ENCODE measurements at regions not wholly inside any gene's neighbourhood (a gene's known extent, or its start where the extent isn't known, plus 50 kb on each side); places are given as distances from the start of the nearest gene placed in this dataset.

DNA sequence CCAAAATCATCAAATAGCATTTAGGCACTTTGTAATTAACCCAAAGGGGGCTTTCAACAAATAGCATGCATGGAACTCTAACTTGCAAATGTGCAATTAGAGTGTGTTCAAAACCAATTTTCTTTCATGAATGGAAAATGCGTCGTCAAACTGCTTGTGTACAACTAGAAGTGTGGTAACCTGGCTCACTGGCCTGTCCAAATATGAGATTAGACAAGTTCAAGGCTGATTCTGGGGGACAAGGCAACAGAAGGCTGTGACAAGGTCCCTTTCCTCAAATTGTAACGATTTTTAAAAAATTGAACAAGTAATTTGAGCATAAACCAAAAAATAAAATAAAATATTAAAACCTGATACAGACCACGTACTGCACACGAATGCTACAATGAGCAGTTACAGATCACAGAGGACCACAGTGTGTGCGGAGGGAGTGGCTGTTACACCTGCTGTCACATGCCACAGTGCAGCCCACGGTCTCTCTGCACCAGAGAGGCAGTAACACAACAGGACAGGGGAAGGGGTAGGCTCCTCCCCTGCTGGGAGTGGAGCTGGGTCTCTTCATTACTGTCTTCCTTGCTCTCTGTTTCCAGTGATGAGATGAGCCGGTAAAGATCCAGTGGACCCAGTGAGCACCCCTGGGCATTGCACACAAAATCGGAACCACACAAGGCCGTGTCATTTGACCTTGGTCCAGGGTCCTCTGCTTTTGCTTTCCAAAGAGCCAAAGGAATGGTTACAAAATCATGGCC lies 252.2 kb upstream of the PDE10A start:
- Histone ChIP-seq H3K4me1 (no peaks in the 10 kb centered on the region), H3K4me3 (no peak overlapping the region), H3K36me3 (no peaks in the 10 kb centered on the region), H3K27ac (no peak overlapping the region), H3K27me3 (no peaks in the 10 kb centered on the region), H3K9me3 (no peaks in the 10 kb centered on the region)
- ATAC-seq, result no peak
- TF ChIP-seq POLR2A (IDR thresholded peaks at IDR 0.05), result no peak
- TF ChIP-seq, protein P1, sequence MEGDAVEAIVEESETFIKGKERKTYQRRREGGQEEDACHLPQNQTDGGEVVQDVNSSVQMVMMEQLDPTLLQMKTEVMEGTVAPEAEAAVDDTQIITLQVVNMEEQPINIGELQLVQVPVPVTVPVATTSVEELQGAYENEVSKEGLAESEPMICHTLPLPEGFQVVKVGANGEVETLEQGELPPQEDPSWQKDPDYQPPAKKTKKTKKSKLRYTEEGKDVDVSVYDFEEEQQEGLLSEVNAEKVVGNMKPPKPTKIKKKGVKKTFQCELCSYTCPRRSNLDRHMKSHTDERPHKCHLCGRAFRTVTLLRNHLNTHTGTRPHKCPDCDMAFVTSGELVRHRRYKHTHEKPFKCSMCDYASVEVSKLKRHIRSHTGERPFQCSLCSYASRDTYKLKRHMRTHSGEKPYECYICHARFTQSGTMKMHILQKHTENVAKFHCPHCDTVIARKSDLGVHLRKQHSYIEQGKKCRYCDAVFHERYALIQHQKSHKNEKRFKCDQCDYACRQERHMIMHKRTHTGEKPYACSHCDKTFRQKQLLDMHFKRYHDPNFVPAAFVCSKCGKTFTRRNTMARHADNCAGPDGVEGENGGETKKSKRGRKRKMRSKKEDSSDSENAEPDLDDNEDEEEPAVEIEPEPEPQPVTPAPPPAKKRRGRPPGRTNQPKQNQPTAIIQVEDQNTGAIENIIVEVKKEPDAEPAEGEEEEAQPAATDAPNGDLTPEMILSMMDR (IDR thresholded peaks at IDR 0.05 in 4 of 5, conservative IDR thresholded peaks at IDR 0.05 in 1 of 5), result no peak
- in situ Hi-C loops (cut with MboI; ENCODE audit: low sequenced_read_pairs in 4 of 4) (no loop called here), intact Hi-C loops (cut with DNase I; ENCODE audit: low total_unique reads) (no loop called here)
- no peak for DNase-seq

DNA sequence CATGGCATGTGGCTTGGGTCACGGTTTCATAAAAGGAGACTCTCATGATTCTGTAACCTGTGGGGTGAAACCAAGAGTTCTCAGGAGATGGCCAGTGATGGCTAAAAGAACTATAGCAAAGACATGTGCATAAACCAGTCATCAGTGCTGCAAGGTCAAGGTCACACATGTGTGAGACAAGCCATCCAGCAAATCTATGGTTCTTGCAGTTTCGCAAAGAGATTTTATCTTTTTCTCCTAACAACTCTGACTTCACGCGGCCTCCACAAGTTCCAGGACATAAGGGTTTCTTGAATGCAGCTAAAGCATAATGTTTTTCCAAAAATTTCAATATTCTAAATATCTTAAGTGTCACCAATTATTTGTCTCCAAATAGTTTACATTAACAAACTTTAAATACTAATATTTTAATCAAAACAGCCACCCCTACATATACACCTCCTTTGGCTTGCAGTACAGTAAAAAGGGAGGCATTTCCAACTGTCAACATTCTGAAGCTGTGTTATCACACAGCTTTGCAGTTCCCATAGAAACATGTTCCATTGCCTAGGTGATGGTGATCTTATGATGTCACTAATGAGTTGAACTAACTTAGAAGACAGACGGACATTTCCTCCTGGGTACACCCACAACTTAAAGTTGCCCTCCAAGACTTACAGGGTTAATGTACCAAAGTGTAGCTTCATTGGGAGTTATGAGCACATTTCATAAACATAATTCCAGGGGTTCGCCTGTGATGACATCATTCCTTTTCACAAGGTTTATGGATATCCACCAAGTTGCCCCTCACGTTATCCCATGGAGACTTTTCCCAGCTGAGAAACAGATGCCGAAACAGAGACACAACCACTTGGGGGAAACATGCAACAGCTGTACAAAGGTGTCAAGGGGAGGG lies 250.9 kb upstream of the PDE10A start:
- H3K4me1 ChIP-seq, result no peaks in the 10 kb centered on the region
- no peaks in the 10 kb centered on the region for H3K36me3 ChIP-seq
- intact Hi-C loops (cut with DNase I; ENCODE audit: low total_unique reads) (no loop called here), in situ Hi-C loops (cut with MboI; ENCODE audit: low sequenced_read_pairs in 4 of 4) (no loop called here)
- no peaks in the 10 kb centered on the region for H3K9me3 ChIP-seq
- DNase-seq (no peak), ATAC-seq (no peak)
- no peak overlapping the region for H3K27ac ChIP-seq
- no peaks in the 10 kb centered on the region for H3K27me3 ChIP-seq
- TF ChIP-seq, protein P1 (IDR thresholded peaks at IDR 0.05 in 4 of 5, conservative IDR thresholded peaks at IDR 0.05 in 1 of 5), result no peak
- TF ChIP-seq POLR2A (IDR thresholded peaks at IDR 0.05), result no peak
- no peak overlapping the region for H3K4me3 ChIP-seq

DNA sequence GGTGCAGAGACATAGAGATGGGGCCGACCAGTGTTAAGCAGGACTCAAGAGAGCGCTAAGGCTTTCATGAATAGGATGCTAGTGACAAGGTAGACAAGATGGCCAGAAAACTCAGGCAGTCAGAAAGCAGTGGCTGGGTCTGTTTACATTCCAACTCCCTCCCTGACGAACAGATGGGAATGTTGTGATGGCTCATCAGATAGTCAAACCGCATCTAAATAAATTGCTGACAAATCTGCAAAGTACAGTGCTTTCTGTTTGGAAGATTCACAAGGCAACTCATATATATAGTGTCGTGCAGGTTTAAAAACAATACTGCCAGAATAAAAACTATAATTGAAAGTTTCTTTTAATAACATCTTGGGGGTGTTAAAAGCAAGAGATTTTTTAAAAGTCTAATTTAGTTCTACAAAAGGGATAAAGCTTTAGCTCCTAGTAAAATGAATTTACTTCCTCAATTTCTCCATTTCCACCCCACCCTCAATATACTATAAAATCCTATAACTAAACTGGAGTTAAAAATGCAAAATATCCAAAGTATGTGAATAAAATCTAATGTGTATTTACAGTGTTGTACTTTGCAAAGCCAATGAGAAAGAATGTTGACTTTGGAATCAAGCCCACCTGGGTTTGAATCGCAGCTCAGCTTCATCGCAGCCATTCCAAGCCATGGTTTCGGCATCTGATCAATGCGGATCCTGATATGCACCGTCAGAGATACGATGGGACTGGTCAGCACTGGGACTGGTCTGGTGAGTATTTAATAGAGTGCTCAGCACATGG lies 247.3 kb upstream of the PDE10A start:
- intact Hi-C loops (cut with DNase I; ENCODE audit: low total_unique reads) (no loop called here), in situ Hi-C loops (cut with MboI; ENCODE audit: low sequenced_read_pairs in 4 of 4) (no loop called here)
- TF ChIP-seq, protein P1 (IDR thresholded peaks at IDR 0.05 in 4 of 5, conservative IDR thresholded peaks at IDR 0.05 in 1 of 5), result no peak
- no peak for TF ChIP-seq POLR2A (IDR thresholded peaks at IDR 0.05)
- H3K9me3 ChIP-seq, result no peaks in the 10 kb centered on the region
- no peaks in the 10 kb centered on the region for H3K4me1 ChIP-seq
- no peak for ATAC-seq
- H3K4me3 ChIP-seq, result no peak overlapping the region
- no peak for DNase-seq
- no peaks in the 10 kb centered on the region for H3K36me3 ChIP-seq
- H3K27me3 ChIP-seq, result no peaks in the 10 kb centered on the region
- no peak overlapping the region for H3K27ac ChIP-seq

DNA sequence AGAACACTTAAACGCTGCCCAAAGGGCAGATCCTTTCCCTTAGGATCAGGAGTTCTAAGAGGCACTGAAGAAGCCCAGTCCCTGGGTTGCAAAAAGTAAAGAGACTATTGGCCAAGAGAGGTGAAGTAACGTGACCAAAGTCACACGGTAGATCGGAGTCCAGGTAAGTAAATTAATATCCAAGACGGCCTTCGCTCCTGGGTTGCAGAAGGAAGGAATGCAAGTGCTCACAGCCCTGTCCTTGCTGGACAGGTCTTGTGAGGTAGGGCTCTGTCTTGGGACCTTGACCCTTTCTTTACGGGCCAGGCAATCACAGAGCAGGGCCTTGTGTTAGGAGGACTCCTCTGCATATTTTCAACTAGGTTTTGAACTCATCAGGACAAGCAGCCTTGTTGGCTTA lies 243.7 kb upstream of the PDE10A start:
- DNase-seq, result no peak
- in situ Hi-C loops (cut with MboI; ENCODE audit: low sequenced_read_pairs in 4 of 4), result no loop called here
- Histone ChIP-seq H3K4me3 (no peak overlapping the region), H3K27me3 (no peaks in the 10 kb centered on the region), H3K9me3 (no peaks in the 10 kb centered on the region), H3K27ac (no peak overlapping the region), H3K36me3 (no peaks in the 10 kb centered on the region), H3K4me1 (no peaks in the 10 kb centered on the region)
- ATAC-seq, result no peak
- TF ChIP-seq, protein P1 (IDR thresholded peaks at IDR 0.05 in 4 of 5, conservative IDR thresholded peaks at IDR 0.05 in 1 of 5), result no peak
- no peak for TF ChIP-seq POLR2A (IDR thresholded peaks at IDR 0.05)
- intact Hi-C loops (cut with DNase I; ENCODE audit: low total_unique reads), result no loop called here

All from gastrocnemius medialis (tissue), 4 donors.